Activated CD4-positive, alpha-beta T cell treated with anti-CD3 and anti-CD28 coated beads, Interleukin-2, amount 10 ng/mL, durations not matched to agents 24 days and 14 days (primary cell): ENCODE measurements at regions not wholly inside any gene's neighbourhood (a gene's known extent, or its start where the extent isn't known, plus 50 kb on each side); places are given as distances from the start of the nearest gene placed in this dataset.
"Not testable (repeated sequence)": the region's sequence is repeated elsewhere in the genome, so short reads cannot be mapped to it uniquely, and the experiment has no call there.

ENCODE experiments used
- DNase-seq: peaks from one replicate; pipeline ENCODE4 v3.0.0; 2022
- H3K27ac Mint-ChIP-seq: one replicate; pipeline ENCODE4 v1.8.0; 2022; ENCODE audit warnings: mild to moderate bottlenecking, mixed read lengths
- H3K27me3 Mint-ChIP-seq: one replicate; pipeline ENCODE4 v1.8.0; 2022; ENCODE audit warnings: mixed read lengths
- H3K36me3 Mint-ChIP-seq: one replicate; pipeline ENCODE4 v1.8.0; 2022; ENCODE audit warnings: low read depth, mild to moderate bottlenecking, mixed read lengths
- H3K4me1 Mint-ChIP-seq: one replicate; pipeline ENCODE4 v1.8.0; 2021; ENCODE audit warnings: mixed read lengths
- H3K4me3 Mint-ChIP-seq: one replicate; pipeline ENCODE4 v1.8.0; 2022; ENCODE audit warnings: mild to moderate bottlenecking, moderate library complexity, mixed read lengths
- H3K9me3 Mint-ChIP-seq: one replicate; pipeline ENCODE4 v1.8.0; 2021; ENCODE audit warnings: mixed read lengths
- intact Hi-C: fragments of 100-400 bp; cut with micrococcal nuclease; formaldehyde crosslinking; loops from one replicate; pipeline ENCODE4 v1.15.1; 2023

GRCh38 chr1:196063952-196064351 lies 544.3 kb downstream of the KCNT2 start:
- Mint-ChIP-seq H3K27me3 (no peaks in the 10 kb centered on the region), H3K36me3 (no peaks in the 10 kb centered on the region), H3K4me3 (no peak overlapping the region), H3K27ac (no peak overlapping the region), H3K4me1 (no peaks in the 10 kb centered on the region), H3K9me3 (no peaks in the 10 kb centered on the region)
- DNase-seq, result no peak
- intact Hi-C loops, result no loop called here

- no peak overlapping the region for H3K27ac Mint-ChIP-seq
- no peaks in the 10 kb centered on the region for H3K36me3 Mint-ChIP-seq
- H3K9me3 Mint-ChIP-seq, result no peaks in the 10 kb centered on the region
- DNase-seq, result no peak
- H3K4me1 Mint-ChIP-seq, result no peaks in the 10 kb centered on the region
- intact Hi-C loops, result no loop called here
- no peak overlapping the region for H3K4me3 Mint-ChIP-seq
- no peaks in the 10 kb centered on the region for H3K27me3 Mint-ChIP-seq
Observed at GRCh38 chr1:196063294-196063693, 544.9 kb downstream of the KCNT2 start.

- intact Hi-C loops, result no loop called here
- no peak for DNase-seq
- Mint-ChIP-seq H3K4me3 (no peak overlapping the region), H3K4me1 (no peaks in the 10 kb centered on the region), H3K9me3 (no peaks in the 10 kb centered on the region), H3K27me3 (no peaks in the 10 kb centered on the region), H3K27ac (no peak overlapping the region), H3K36me3 (no peaks in the 10 kb centered on the region)
Observed at GRCh38 chr1:196060539-196060938, 547.7 kb downstream of the KCNT2 start.

GRCh38 chr1:196059210-196059609 lies 549.0 kb downstream of the KCNT2 start:
- Mint-ChIP-seq H3K27me3 (no peaks in the 10 kb centered on the region), H3K27ac (no peak overlapping the region), H3K4me3 (no peak overlapping the region), H3K36me3 (no peaks in the 10 kb centered on the region), H3K9me3 (no peaks in the 10 kb centered on the region), H3K4me1 (no peaks in the 10 kb centered on the region)
- intact Hi-C loops, result no loop called here
- no peak for DNase-seq

- no peaks in the 10 kb centered on the region for H3K27me3 Mint-ChIP-seq
- no peaks in the 10 kb centered on the region for H3K9me3 Mint-ChIP-seq
- H3K27ac Mint-ChIP-seq, result no peak overlapping the region
- intact Hi-C loops, result no loop called here
- H3K4me1 Mint-ChIP-seq, result no peaks in the 10 kb centered on the region
- DNase-seq, result no peak
- no peaks in the 10 kb centered on the region for H3K36me3 Mint-ChIP-seq
- no peak overlapping the region for H3K4me3 Mint-ChIP-seq
Observed at GRCh38 chr1:196056966-196057365, 551.3 kb downstream of the KCNT2 start.

GRCh38 chr1:196049407-196049806 lies 558.8 kb downstream of the KCNT2 start:
- H3K9me3 Mint-ChIP-seq, result no peaks in the 10 kb centered on the region
- no peaks in the 10 kb centered on the region for H3K36me3 Mint-ChIP-seq
- intact Hi-C loops, result no loop called here
- no peak for DNase-seq
- H3K4me3 Mint-ChIP-seq, result no peak overlapping the region
- no peaks in the 10 kb centered on the region for H3K4me1 Mint-ChIP-seq
- H3K27me3 Mint-ChIP-seq, result no peaks in the 10 kb centered on the region
- no peak overlapping the region for H3K27ac Mint-ChIP-seq

- H3K9me3 Mint-ChIP-seq, result no peaks in the 10 kb centered on the region
- no peak for DNase-seq
- no peaks in the 10 kb centered on the region for H3K36me3 Mint-ChIP-seq
- H3K4me3 Mint-ChIP-seq, result no peak overlapping the region
- intact Hi-C loops, result no loop called here
- no peak overlapping the region for H3K27ac Mint-ChIP-seq
- H3K27me3 Mint-ChIP-seq, result no peaks in the 10 kb centered on the region
- H3K4me1 Mint-ChIP-seq, result no peaks in the 10 kb centered on the region
Observed at GRCh38 chr1:196043268-196043667, 565.0 kb downstream of the KCNT2 start.

GRCh38 chr1:196034080-196034706 lies 574.0 kb downstream of the KCNT2 start:
- Mint-ChIP-seq H3K27me3 (no peaks in the 10 kb centered on the region), H3K4me1 (no peaks in the 10 kb centered on the region), H3K36me3 (no peaks in the 10 kb centered on the region), H3K4me3 (no peak overlapping the region), H3K27ac (no peak overlapping the region), H3K9me3 (no peaks in the 10 kb centered on the region)
- intact Hi-C loops, result no loop called here
- DNase-seq, result no peak

GRCh38 chr1:196031387-196031786 lies 576.9 kb downstream of the KCNT2 start:
- H3K27ac Mint-ChIP-seq, intact Hi-C loops: not testable (repeated sequence)

GRCh38 chr1:196030455-196030854 lies 577.8 kb downstream of the KCNT2 start:
- no peak for DNase-seq
- no peak overlapping the region for H3K27ac Mint-ChIP-seq
- no peaks in the 10 kb centered on the region for H3K9me3 Mint-ChIP-seq
- no peaks in the 10 kb centered on the region for H3K36me3 Mint-ChIP-seq
- intact Hi-C loops, result no loop called here
- no peaks in the 10 kb centered on the region for H3K27me3 Mint-ChIP-seq
- H3K4me1 Mint-ChIP-seq, result no peaks in the 10 kb centered on the region
- no peak overlapping the region for H3K4me3 Mint-ChIP-seq

More at GRCh38 chr1:196031387-196031786, 576.9 kb downstream of the KCNT2 start:
- not testable (repeated sequence) for H3K36me3 Mint-ChIP-seq, H3K4me1 Mint-ChIP-seq, H3K27me3 Mint-ChIP-seq, H3K4me3 Mint-ChIP-seq, H3K9me3 Mint-ChIP-seq, DNase-seq

- no peak for DNase-seq
- no peak overlapping the region for H3K4me3 Mint-ChIP-seq
- H3K4me1 Mint-ChIP-seq, result no peaks in the 10 kb centered on the region
- intact Hi-C loops, result no loop called here
- no peaks in the 10 kb centered on the region for H3K27me3 Mint-ChIP-seq
- no peaks in the 10 kb centered on the region for H3K9me3 Mint-ChIP-seq
- no peaks in the 10 kb centered on the region for H3K36me3 Mint-ChIP-seq
- no peak overlapping the region for H3K27ac Mint-ChIP-seq
Observed at GRCh38 chr1:196029410-196029809, 578.8 kb downstream of the KCNT2 start.

GRCh38 chr1:196027127-196027526 lies 581.1 kb downstream of the KCNT2 start:
- Mint-ChIP-seq H3K27ac (no peak overlapping the region), H3K4me3 (no peak overlapping the region), H3K27me3 (no peaks in the 10 kb centered on the region), H3K36me3 (no peaks in the 10 kb centered on the region), H3K4me1 (no peaks in the 10 kb centered on the region), H3K9me3 (no peaks in the 10 kb centered on the region)
- intact Hi-C loops, result no loop called here
- no peak for DNase-seq

- H3K4me1 Mint-ChIP-seq, H3K27me3 Mint-ChIP-seq, H3K27ac Mint-ChIP-seq, H3K9me3 Mint-ChIP-seq, H3K36me3 Mint-ChIP-seq, H3K4me3 Mint-ChIP-seq, DNase-seq, intact Hi-C loops: not testable (repeated sequence)
Observed at GRCh38 chr1:196021174-196021573, 587.1 kb downstream of the KCNT2 start.

- H3K27ac Mint-ChIP-seq, result no peak overlapping the region
- H3K36me3 Mint-ChIP-seq, result no peaks in the 10 kb centered on the region
- intact Hi-C loops, result no loop called here
- H3K4me3 Mint-ChIP-seq, result no peak overlapping the region
- H3K9me3 Mint-ChIP-seq, result no peaks in the 10 kb centered on the region
- DNase-seq, result no peak
- H3K27me3 Mint-ChIP-seq, result no peaks in the 10 kb centered on the region
- H3K4me1 Mint-ChIP-seq, result no peaks in the 10 kb centered on the region
Observed at GRCh38 chr1:196009362-196009761, 598.9 kb downstream of the KCNT2 start.

- no peak overlapping the region for H3K4me3 Mint-ChIP-seq
- H3K27me3 Mint-ChIP-seq, result no peaks in the 10 kb centered on the region
- H3K9me3 Mint-ChIP-seq, result no peaks in the 10 kb centered on the region
- DNase-seq, result no peak
- H3K4me1 Mint-ChIP-seq, result no peaks in the 10 kb centered on the region
- no peaks in the 10 kb centered on the region for H3K36me3 Mint-ChIP-seq
- H3K27ac Mint-ChIP-seq, result no peak overlapping the region
- intact Hi-C loops, result no loop called here
Observed at GRCh38 chr1:196007763-196008162, 600.5 kb downstream of the KCNT2 start.
